ENCODE measurements at regions not wholly inside any gene's neighbourhood (a gene's known extent, or its start where the extent isn't known, plus 50 kb on each side); places are given as distances from the start of the nearest gene placed in this dataset.

DNA sequence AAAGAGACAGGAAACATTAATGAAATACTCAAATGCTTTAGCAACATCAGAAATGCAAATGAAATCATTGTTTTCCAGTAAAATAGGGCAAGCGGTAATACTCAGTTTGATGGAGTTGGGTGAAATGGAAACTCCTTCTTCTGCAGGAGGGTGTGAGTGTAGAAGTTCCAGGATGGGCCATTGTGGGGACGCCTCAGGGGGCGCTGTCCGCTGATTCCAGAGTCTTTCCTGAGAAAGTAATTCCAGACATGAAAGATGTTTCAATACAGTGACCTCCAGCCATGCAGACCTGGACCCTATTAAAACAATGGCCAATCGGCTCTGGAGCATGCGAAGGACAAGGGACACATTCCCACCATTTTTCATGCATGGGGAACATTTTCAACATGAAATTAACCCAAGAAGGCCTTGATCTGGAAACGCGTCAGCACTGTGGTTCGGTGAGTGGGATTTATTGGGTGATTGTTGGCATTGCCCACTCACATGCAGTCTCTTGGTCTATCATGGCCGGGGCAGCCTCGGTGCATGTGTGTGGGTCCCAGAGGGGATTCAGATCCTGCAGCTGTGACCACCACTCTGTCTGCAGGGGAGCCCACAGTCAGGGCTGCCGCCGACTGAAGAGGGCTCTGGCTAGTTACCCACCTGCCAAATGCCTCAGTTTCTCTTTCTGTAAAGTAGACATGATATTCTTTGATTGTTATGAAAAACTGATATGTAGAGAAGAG lies 132.6 kb upstream of the IRX4 start:
- TF ChIP-seq, protein P1, sequence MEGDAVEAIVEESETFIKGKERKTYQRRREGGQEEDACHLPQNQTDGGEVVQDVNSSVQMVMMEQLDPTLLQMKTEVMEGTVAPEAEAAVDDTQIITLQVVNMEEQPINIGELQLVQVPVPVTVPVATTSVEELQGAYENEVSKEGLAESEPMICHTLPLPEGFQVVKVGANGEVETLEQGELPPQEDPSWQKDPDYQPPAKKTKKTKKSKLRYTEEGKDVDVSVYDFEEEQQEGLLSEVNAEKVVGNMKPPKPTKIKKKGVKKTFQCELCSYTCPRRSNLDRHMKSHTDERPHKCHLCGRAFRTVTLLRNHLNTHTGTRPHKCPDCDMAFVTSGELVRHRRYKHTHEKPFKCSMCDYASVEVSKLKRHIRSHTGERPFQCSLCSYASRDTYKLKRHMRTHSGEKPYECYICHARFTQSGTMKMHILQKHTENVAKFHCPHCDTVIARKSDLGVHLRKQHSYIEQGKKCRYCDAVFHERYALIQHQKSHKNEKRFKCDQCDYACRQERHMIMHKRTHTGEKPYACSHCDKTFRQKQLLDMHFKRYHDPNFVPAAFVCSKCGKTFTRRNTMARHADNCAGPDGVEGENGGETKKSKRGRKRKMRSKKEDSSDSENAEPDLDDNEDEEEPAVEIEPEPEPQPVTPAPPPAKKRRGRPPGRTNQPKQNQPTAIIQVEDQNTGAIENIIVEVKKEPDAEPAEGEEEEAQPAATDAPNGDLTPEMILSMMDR (IDR thresholded peaks at IDR 0.05; ENCODE audit: low read depth, low read length) = no peak
- no peak for TF ChIP-seq EZH2phosphoT487 (IDR thresholded peaks at IDR 0.05; ENCODE audit: low read depth)

Data from OCI-LY3 (cell line).